HCT116 (cell line): ENCODE measurements at regions not wholly inside any gene's neighbourhood (a gene's known extent, or its start where the extent isn't known, plus 50 kb on each side); places are given as distances from the start of the nearest gene placed in this dataset.

Experiments
- ATAC-seq: fragments of 200-7000 bp; cut with Tn5 transposase; 2 replicates; pipeline ENCODE4 v1.9.1; 2020; ENCODE audit warnings: mild to moderate bottlenecking, moderate library complexity
- BruUV-seq: library from RNA; stranded (reverse); fragments of 400-500 nt; replicated peaks from 2 replicates; lab custom pipeline; 2021; lab: Mats Ljungman, UMichigan
- CTCF ChIA-PET: fragments of 300-600 bp; sonication (Branson Sonifier 250); formaldehyde crosslinking; loops from one replicate; lab custom pipeline; 2021; ENCODE audit warnings: antibody characterized with exemption; lab: Charles Lee
- POLR2A ChIA-PET: fragments of 300-600, 350-600 bp; sonication (Branson Sonifier 250); formaldehyde crosslinking; loops from one replicate; lab custom pipeline; 2021; ENCODE audit warnings: antibody characterized with exemption; lab: Charles Lee
- RAD21 ChIA-PET, 2 experiments: fragments of 300-600 bp; sonication (Branson Sonifier 250); formaldehyde crosslinking; loops; one replicate each; lab custom pipeline; 2023; ENCODE audit warnings: low total read pairs in 2 of 2; ENCODE audit not compliant: uncharacterized antibody in 2 of 2, unreplicated experiment in 2 of 2, low non-redundant PET in 1 of 2; lab: Charles Lee
- DNase-seq: peaks from one replicate; pipeline ENCODE4 v3.0.0-alpha.2; 2010; ENCODE audit warnings: low read depth, low spot score
- H2AFZ ChIP-seq: fragments of 200-600 bp; shearing (Covaris generic), sonication (generic); 2 replicates; pipeline ENCODE4 v1.6.1; 2017; ENCODE audit warnings: low read depth, mixed run types, mixed read lengths, antibody characterized with exemption, low read length; ENCODE audit not compliant: poor library complexity, severe bottlenecking
- H3K27ac ChIP-seq: 2 replicates; pipeline ENCODE4 v1.5.1; 2012; ENCODE audit warnings: low read depth, low read length
- H3K27me3 ChIP-seq: fragments of 200-600 bp; sonication (generic); 2 replicates; pipeline ENCODE4 v1.6.1; 2016; ENCODE audit warnings: mixed run types, low read length, mixed read lengths; ENCODE audit not compliant: insufficient read depth
- H3K36me3 ChIP-seq, 2 experiments: fragments of 200-500 bp in 1 of 2; fragments of 200-600 bp in 1 of 2; sonication (Bioruptor generic) in 1 of 2; sonication (generic) in 1 of 2; 2 replicates each; pipeline versions ENCODE4 v1.5.1 to v1.6.1; 2014 to 2016; ENCODE audit warnings: low read length in 2 of 2, inconsistent platforms in 1 of 2, mixed read lengths in 1 of 2, mixed run types in 1 of 2; ENCODE audit not compliant: insufficient read depth in 2 of 2, control insufficient read depth in 1 of 2
- H3K4me1 ChIP-seq, 2 experiments: fragments of 200-600 bp in 1 of 2; sonication (generic) in 1 of 2; 2 replicates each; pipeline versions ENCODE4 v1.5.1 to v1.6.1; 2012 to 2017; ENCODE audit warnings: low read length in 2 of 2, inconsistent platforms in 1 of 2, mild to moderate bottlenecking in 1 of 2, mixed read lengths in 1 of 2, mixed run types in 1 of 2, moderate library complexity in 1 of 2; ENCODE audit not compliant: insufficient read depth in 2 of 2, control insufficient read depth in 1 of 2
- H3K4me2 ChIP-seq: fragments of 200-600 bp; sonication (generic); 2 replicates; pipeline ENCODE4 v1.6.1; 2017; ENCODE audit warnings: mixed run types, low read length, mixed read lengths
- H3K4me3 ChIP-seq, 2 experiments: fragments of 200-600 bp in 1 of 2; sonication (generic) in 1 of 2; replicated peaks in 1 of 2; 2 replicates each; pipeline ENCODE4 v1.5.1; 2011 to 2016; ENCODE audit warnings: low read length in 2 of 2, control low read depth in 1 of 2, low read depth in 1 of 2, mild to moderate bottlenecking in 1 of 2, mixed read lengths in 1 of 2, mixed run types in 1 of 2
- H3K79me2 ChIP-seq: fragments of 200-600 bp; sonication (generic); 2 replicates; pipeline ENCODE4 v1.6.1; 2017; ENCODE audit warnings: mild to moderate bottlenecking, mixed run types, low read length, moderate library complexity, mixed read lengths; ENCODE audit not compliant: insufficient read depth
- H3K9ac ChIP-seq: fragments of 200-600 bp; sonication (generic); 2 replicates; pipeline ENCODE4 v1.6.1; 2016; ENCODE audit warnings: low read length, mixed read lengths
- H3K9me2 ChIP-seq: fragments of 200-600 bp; sonication (generic), shearing (Covaris generic); 2 replicates; pipeline ENCODE4 v1.6.1; 2017; ENCODE audit warnings: mixed run types, mild to moderate bottlenecking, moderate library complexity; ENCODE audit not compliant: insufficient read depth
- H3K9me3 ChIP-seq, 2 experiments: fragments of 200-500 bp in 1 of 2; fragments of 200-600 bp in 1 of 2; sonication (Bioruptor generic) in 1 of 2; sonication (generic) in 1 of 2; 2 replicates each; pipeline ENCODE4 v1.6.1; 2014 to 2017; ENCODE audit warnings: low read length in 2 of 2, mixed read lengths in 2 of 2, inconsistent platforms in 1 of 2, low read depth in 1 of 2, mild to moderate bottlenecking in 1 of 2, mixed run types in 1 of 2, moderate library complexity in 1 of 2; ENCODE audit not compliant: control insufficient read depth in 1 of 2, insufficient read depth in 1 of 2
- H4K20me1 ChIP-seq: fragments of 200-600 bp; sonication (generic), shearing (Covaris generic); 2 replicates; pipeline ENCODE4 v1.6.1; 2017; ENCODE audit warnings: mixed run types, mild to moderate bottlenecking, moderate library complexity; ENCODE audit not compliant: insufficient read depth
- ATF3 ChIP-seq: IDR thresholded peaks from 2 replicates; pipeline ENCODE4 v1.6.1; 2012
- CEBPB ChIP-seq: IDR thresholded peaks from 2 replicates; pipeline ENCODE4 v1.6.1; 2012; ENCODE audit warnings: low read depth
- CTCF ChIP-seq, 3 experiments: fragments of 200-600 bp in 1 of 3; sonication (generic) in 1 of 3; IDR thresholded peaks in 2 of 3; conservative IDR thresholded peaks in 1 of 3; 2 replicates each; pipeline ENCODE4 v1.5.1; 2012 to 2017; ENCODE audit warnings: low read depth in 2 of 3, low read length in 2 of 3, antibody characterized with exemption in 1 of 3, borderline replicate concordance in 1 of 3, control low read depth in 1 of 3, mild to moderate bottlenecking in 1 of 3, mixed read lengths in 1 of 3, mixed run types in 1 of 3, moderate library complexity in 1 of 3; ENCODE audit not compliant: insufficient read depth in 1 of 3
- EGR1 ChIP-seq: IDR thresholded peaks from 2 replicates; pipeline ENCODE4 v1.6.1; 2012; ENCODE audit warnings: low read depth
- EZH2 ChIP-seq: fragments of 200-600 bp; sonication (generic); IDR thresholded peaks from 2 replicates; pipeline ENCODE4 v1.6.1; 2017; ENCODE audit warnings: antibody characterized with exemption, mixed run types
- JUND ChIP-seq: IDR thresholded peaks from 2 replicates; pipeline ENCODE4 v1.6.1; 2012
- MAX ChIP-seq: IDR thresholded peaks from 2 replicates; pipeline ENCODE4 v1.6.1; 2012
- POLR2AphosphoS5 ChIP-seq: IDR thresholded peaks from 2 replicates; pipeline ENCODE4 v1.6.1; 2011; ENCODE audit warnings: mild to moderate bottlenecking, low read depth, low read length, moderate library complexity
- RAD21 ChIP-seq: IDR thresholded peaks from 2 replicates; pipeline ENCODE4 v1.6.1; 2012; ENCODE audit warnings: low read depth, mild to moderate bottlenecking
- REST ChIP-seq: IDR thresholded peaks from 2 replicates; pipeline ENCODE4 v1.6.1; 2012; ENCODE audit warnings: low read depth
- SIN3A ChIP-seq: IDR thresholded peaks from 2 replicates; pipeline ENCODE4 v1.6.1; 2012; ENCODE audit warnings: low read depth
- SP1 ChIP-seq: IDR thresholded peaks from 2 replicates; pipeline ENCODE4 v1.6.1; 2012; ENCODE audit warnings: low read depth
- SRF ChIP-seq: IDR thresholded peaks from 2 replicates; pipeline ENCODE4 v1.6.1; 2012; ENCODE audit warnings: low read depth
- TCF7L2 ChIP-seq: IDR thresholded peaks from 2 replicates; pipeline ENCODE4 v1.7.0; 2011; ENCODE audit warnings: borderline replicate concordance, inconsistent platforms; ENCODE audit not compliant: insufficient read depth, insufficient read length; ENCODE audit errors: extremely low read depth
- YY1 ChIP-seq: IDR thresholded peaks from 2 replicates; pipeline ENCODE4 v1.6.1; 2011; ENCODE audit warnings: low read length, low read depth, moderate library complexity, mild to moderate bottlenecking; ENCODE audit not compliant: insufficient replicate concordance; ENCODE audit errors: extremely low read depth
- ZFX ChIP-seq: fragments of 450-650 bp; IDR thresholded peaks from 2 replicates; pipeline ENCODE4 v1.6.1; 2017
- ZNF274 ChIP-seq: fragments of 200-500 bp; sonication (Bioruptor generic); IDR thresholded peaks from 2 replicates; pipeline ENCODE4 v1.6.1; 2014; ENCODE audit warnings: mild to moderate bottlenecking, low read depth, low read length, inconsistent platforms
- intact Hi-C: fragments of 100-400 bp; cut with micrococcal nuclease; formaldehyde crosslinking; loops from 2 replicates; pipeline ENCODE4 v1.10.0; 2022

- TF ChIP-seq ZNF274 (no peak), REST (no peak)
Measured at GRCh38 chr3:8153800-8154199, 347.8 kb upstream of the LMCD1 start (continued).

- POLR2A ChIA-PET, result no interaction called here
- BruUV-seq, result no TSS peak
- H3K36me3 ChIP-seq, result no peaks in the 10 kb centered on the region
- no peaks in the 10 kb centered on the region for H3K9me3 ChIP-seq
- intact Hi-C loops, result no loop called here
- DNase-seq (no peak), ATAC-seq (no peak)
- H4K20me1 ChIP-seq, result no peaks in the 10 kb centered on the region
- CTCF ChIA-PET, result no interaction called here
- no peak overlapping the region for H3K27ac ChIP-seq
- H2AFZ ChIP-seq, result no peak overlapping the region
- H3K9ac ChIP-seq, result no peak overlapping the region
- H3K4me2 ChIP-seq, result no peak overlapping the region
- H3K4me3 ChIP-seq, result no peak overlapping the region
- no peaks in the 10 kb centered on the region for H3K4me1 ChIP-seq
- H3K79me2 ChIP-seq, result no peaks in the 10 kb centered on the region
- no peaks in the 10 kb centered on the region for H3K27me3 ChIP-seq
- RAD21 ChIA-PET, result no interaction called here
- H3K9me2 ChIP-seq, result no peaks in the 10 kb centered on the region
- no peak for TF ChIP-seq POLR2AphosphoS5
- TF ChIP-seq ATF3, result no peak
- TF ChIP-seq JUND, result no peak
- no peak for TF ChIP-seq SP1
- TF ChIP-seq CEBPB, result no peak
- no peak for TF ChIP-seq YY1
- no peak for TF ChIP-seq ZFX
- TF ChIP-seq CTCF (IDR thresholded peaks at IDR 0.05 in 2 of 3, conservative IDR thresholded peaks at IDR 0.05 in 1 of 3; ENCODE audit: borderline replicate concordance in 1 of 3, insufficient read depth in 1 of 3, low read depth in 2 of 3, low read length in 2 of 3), result no peak
- TF ChIP-seq EGR1, result no peak
- no peak for TF ChIP-seq RAD21
- TF ChIP-seq SIN3A, result no peak
- TF ChIP-seq TCF7L2, result no peak
- TF ChIP-seq MAX, result no peak
- no peak for TF ChIP-seq REST
- no peak for TF ChIP-seq EZH2
- TF ChIP-seq SRF, result no peak
Measured at GRCh38 chr3:8154617-8155016, 347.0 kb upstream of the LMCD1 start.
